ENCODE measurements at regions not wholly inside any gene's neighbourhood (a gene's known extent, or its start where the extent isn't known, plus 50 kb on each side); places are given as distances from the start of the nearest gene placed in this dataset.

- DNase-seq (ENCODE audit: low read depth): no peak
- no peak for TF ChIP-seq CTCF (IDR thresholded peaks at IDR 0.05; ENCODE audit: insufficient read depth, low read length)
- no peak overlapping the region for H3K4me3 ChIP-seq (ENCODE audit: low read depth, low read length)
Observed at GRCh38 chr21:32185103-32185502, 93.7 kb downstream of the MIS18A start.

- H3K4me3 ChIP-seq (ENCODE audit: low read depth, low read length): no peak overlapping the region
- TF ChIP-seq CTCF (IDR thresholded peaks at IDR 0.05; ENCODE audit: insufficient read depth, low read length): no peak
- no peak for DNase-seq (ENCODE audit: low read depth)
Observed at GRCh38 chr21:32184485-32184884, 94.4 kb downstream of the MIS18A start.

GRCh38 chr21:32184065-32184464, 94.8 kb downstream of the MIS18A start:
- TF ChIP-seq CTCF (IDR thresholded peaks at IDR 0.05; ENCODE audit: insufficient read depth, low read length): no peak
- no peak for DNase-seq (ENCODE audit: low read depth)

GRCh38 chr21:32183396-32183795, 95.5 kb downstream of the MIS18A start:
- no peak for DNase-seq (ENCODE audit: low read depth)
- H3K4me3 ChIP-seq (ENCODE audit: low read depth, low read length): no peak overlapping the region
- no peak for TF ChIP-seq CTCF (IDR thresholded peaks at IDR 0.05; ENCODE audit: insufficient read depth, low read length)

More at GRCh38 chr21:32184065-32184464, 94.8 kb downstream of the MIS18A start:
- H3K4me3 ChIP-seq (ENCODE audit: low read depth, low read length): no peak overlapping the region

- DNase-seq (ENCODE audit: low read depth): no peak
- H3K4me3 ChIP-seq (ENCODE audit: low read depth, low read length): no peak overlapping the region
- TF ChIP-seq CTCF (IDR thresholded peaks at IDR 0.05; ENCODE audit: insufficient read depth, low read length): no peak
Observed at GRCh38 chr21:32182449-32182848, 96.4 kb downstream of the MIS18A start.

- no peak overlapping the region for H3K4me3 ChIP-seq (ENCODE audit: low read depth, low read length)
- no peak for TF ChIP-seq CTCF (IDR thresholded peaks at IDR 0.05; ENCODE audit: insufficient read depth, low read length)
- DNase-seq (ENCODE audit: low read depth): no peak
Observed at GRCh38 chr21:32181457-32181856, 97.4 kb downstream of the MIS18A start.

GRCh38 chr21:32174819-32175218, 104.0 kb downstream of the MIS18A start:
- TF ChIP-seq CTCF (IDR thresholded peaks at IDR 0.05; ENCODE audit: insufficient read depth, low read length): no peak
- no peak overlapping the region for H3K4me3 ChIP-seq (ENCODE audit: low read depth, low read length)
- no peak for DNase-seq (ENCODE audit: low read depth)
